ENCODE measurements at regions not wholly inside any gene's neighbourhood (a gene's known extent, or its start where the extent isn't known, plus 50 kb on each side); places are given as distances from the start of the nearest gene placed in this dataset.
"Not testable (repeated sequence)": the region's sequence is repeated elsewhere in the genome, so short reads cannot be mapped to it uniquely, and the experiment has no call there.

- no peaks in the 10 kb centered on the region for H3K4me1 Mint-ChIP-seq
- peaks cover 12% of the 10 kb centered on the region for H3K9me3 Mint-ChIP-seq
- no peaks in the 10 kb centered on the region for H3K36me3 Mint-ChIP-seq
- no peak overlapping the region for H3K27ac Mint-ChIP-seq
- no peak overlapping the region for H3K4me3 Mint-ChIP-seq
- DNase-seq: no peak
- H3K27me3 Mint-ChIP-seq: no peaks in the 10 kb centered on the region
Measured at GRCh38 chr5:2550509-2550908, 201.0 kb downstream of the IRX2 start.

- H3K9me3 Mint-ChIP-seq: peaks cover 10% of the 10 kb centered on the region
- H3K4me3 Mint-ChIP-seq: no peak overlapping the region
- H3K27me3 Mint-ChIP-seq: no peaks in the 10 kb centered on the region
- no peaks in the 10 kb centered on the region for H3K4me1 Mint-ChIP-seq
- H3K27ac Mint-ChIP-seq: no peak overlapping the region
- no peaks in the 10 kb centered on the region for H3K36me3 Mint-ChIP-seq
- no peak for DNase-seq
Measured at GRCh38 chr5:2549900-2550299, 201.6 kb downstream of the IRX2 start.

- no peak overlapping the region for H3K4me3 Mint-ChIP-seq
- H3K36me3 Mint-ChIP-seq: no peaks in the 10 kb centered on the region
- peaks cover 7% of the 10 kb centered on the region for H3K9me3 Mint-ChIP-seq
- H3K27ac Mint-ChIP-seq: no peak overlapping the region
- no peak for DNase-seq
- H3K27me3 Mint-ChIP-seq: no peaks in the 10 kb centered on the region
- no peaks in the 10 kb centered on the region for H3K4me1 Mint-ChIP-seq
Measured at GRCh38 chr5:2549354-2549753, 202.1 kb downstream of the IRX2 start.

GRCh38 chr5:2546938-2547337, 204.5 kb downstream of the IRX2 start:
- no peaks in the 10 kb centered on the region for H3K9me3 Mint-ChIP-seq
- H3K27ac Mint-ChIP-seq: no peak overlapping the region
- no peaks in the 10 kb centered on the region for H3K27me3 Mint-ChIP-seq
- no peak for DNase-seq
- H3K4me1 Mint-ChIP-seq: no peaks in the 10 kb centered on the region
- H3K36me3 Mint-ChIP-seq: no peaks in the 10 kb centered on the region
- H3K4me3 Mint-ChIP-seq: no peak overlapping the region

GRCh38 chr5:2544003-2544402, 207.5 kb downstream of the IRX2 start:
- Mint-ChIP-seq H3K9me3 (no peaks in the 10 kb centered on the region), H3K4me1 (no peaks in the 10 kb centered on the region), H3K36me3 (no peaks in the 10 kb centered on the region), H3K4me3 (no peak overlapping the region), H3K27me3 (no peaks in the 10 kb centered on the region), H3K27ac (no peak overlapping the region)
- no peak for DNase-seq

GRCh38 chr5:2542821-2543220, 208.7 kb downstream of the IRX2 start:
- Mint-ChIP-seq H3K36me3 (no peaks in the 10 kb centered on the region), H3K9me3 (peaks cover 2% of the 10 kb centered on the region), H3K27ac (no peak overlapping the region), H3K4me3 (no peak overlapping the region), H3K4me1 (no peaks in the 10 kb centered on the region), H3K27me3 (no peaks in the 10 kb centered on the region)
- no peak for DNase-seq

- Mint-ChIP-seq H3K27ac (no peak overlapping the region), H3K4me3 (no peak overlapping the region), H3K9me3 (peaks cover 2% of the 10 kb centered on the region), H3K27me3 (no peaks in the 10 kb centered on the region), H3K4me1 (no peaks in the 10 kb centered on the region), H3K36me3 (no peaks in the 10 kb centered on the region)
- no peak for DNase-seq
Measured at GRCh38 chr5:2542026-2542425, 209.5 kb downstream of the IRX2 start.

- no peaks in the 10 kb centered on the region for H3K4me1 Mint-ChIP-seq
- no peaks in the 10 kb centered on the region for H3K36me3 Mint-ChIP-seq
- H3K27ac Mint-ChIP-seq: no peak overlapping the region
- DNase-seq: no peak
- H3K27me3 Mint-ChIP-seq: peaks cover 3% of the 10 kb centered on the region
- H3K4me3 Mint-ChIP-seq: no peak overlapping the region
- peaks cover 2% of the 10 kb centered on the region for H3K9me3 Mint-ChIP-seq
Measured at GRCh38 chr5:2538169-2538568, 213.3 kb downstream of the IRX2 start.

GRCh38 chr5:2537378-2538145, 213.9 kb downstream of the IRX2 start:
- Mint-ChIP-seq H3K27ac (no peak overlapping the region), H3K36me3 (no peaks in the 10 kb centered on the region), H3K27me3 (peaks cover 3% of the 10 kb centered on the region), H3K4me3 (no peak overlapping the region), H3K4me1 (no peaks in the 10 kb centered on the region), H3K9me3 (peaks cover 2% of the 10 kb centered on the region)
- no peak for DNase-seq

- Mint-ChIP-seq H3K27me3 (peaks cover 3% of the 10 kb centered on the region), H3K4me3 (no peak overlapping the region), H3K9me3 (peaks cover 2% of the 10 kb centered on the region), H3K27ac (no peak overlapping the region), H3K36me3 (no peaks in the 10 kb centered on the region), H3K4me1 (no peaks in the 10 kb centered on the region)
- no peak for DNase-seq
Measured at GRCh38 chr5:2536632-2537377, 214.7 kb downstream of the IRX2 start.

- Mint-ChIP-seq H3K9me3 (peaks cover 2% of the 10 kb centered on the region), H3K36me3 (no peaks in the 10 kb centered on the region), H3K27me3 (peaks cover 3% of the 10 kb centered on the region), H3K27ac (no peak overlapping the region), H3K4me3 (no peak overlapping the region), H3K4me1 (no peaks in the 10 kb centered on the region)
- DNase-seq: no peak
Measured at GRCh38 chr5:2534970-2535369, 216.5 kb downstream of the IRX2 start.

GRCh38 chr5:2534251-2534650, 217.2 kb downstream of the IRX2 start:
- no peak overlapping the region for H3K4me3 Mint-ChIP-seq
- no peak for DNase-seq
- peaks cover 3% of the 10 kb centered on the region for H3K27me3 Mint-ChIP-seq
- peaks cover 2% of the 10 kb centered on the region for H3K9me3 Mint-ChIP-seq
- H3K4me1 Mint-ChIP-seq: no peaks in the 10 kb centered on the region
- no peaks in the 10 kb centered on the region for H3K36me3 Mint-ChIP-seq
- H3K27ac Mint-ChIP-seq: no peak overlapping the region

- H3K27ac Mint-ChIP-seq, H3K9me3 Mint-ChIP-seq, H3K27me3 Mint-ChIP-seq, H3K4me1 Mint-ChIP-seq, DNase-seq, H3K36me3 Mint-ChIP-seq, H3K4me3 Mint-ChIP-seq: not testable (repeated sequence)
Measured at GRCh38 chr5:2533848-2534247, 217.6 kb downstream of the IRX2 start.

- no peak for DNase-seq
- no peak overlapping the region for H3K27ac Mint-ChIP-seq
- H3K9me3 Mint-ChIP-seq: no peaks in the 10 kb centered on the region
- H3K27me3 Mint-ChIP-seq: peaks cover 3% of the 10 kb centered on the region
- H3K4me3 Mint-ChIP-seq: no peak overlapping the region
- no peaks in the 10 kb centered on the region for H3K36me3 Mint-ChIP-seq
- no peaks in the 10 kb centered on the region for H3K4me1 Mint-ChIP-seq
Measured at GRCh38 chr5:2532809-2533208, 218.7 kb downstream of the IRX2 start.

GRCh38 chr5:2531318-2531717, 220.2 kb downstream of the IRX2 start:
- no peaks in the 10 kb centered on the region for H3K4me1 Mint-ChIP-seq
- H3K36me3 Mint-ChIP-seq: no peaks in the 10 kb centered on the region
- no peaks in the 10 kb centered on the region for H3K9me3 Mint-ChIP-seq
- H3K27me3 Mint-ChIP-seq: peaks cover 3% of the 10 kb centered on the region
- H3K27ac Mint-ChIP-seq: no peak overlapping the region
- DNase-seq: no peak
- H3K4me3 Mint-ChIP-seq: no peak overlapping the region

GRCh38 chr5:2530609-2531008, 220.9 kb downstream of the IRX2 start:
- Mint-ChIP-seq H3K4me3 (no peak overlapping the region), H3K27ac (no peak overlapping the region), H3K4me1 (no peaks in the 10 kb centered on the region), H3K27me3 (peaks cover 1% of the 10 kb centered on the region), H3K36me3 (no peaks in the 10 kb centered on the region), H3K9me3 (peaks cover 5% of the 10 kb centered on the region)
- DNase-seq: no peak

All from activated naive CD8-positive, alpha-beta T cell treated with anti-CD3 and anti-CD28 coated beads for 36 hours (primary cell).